UCSD-AML1 (cell line): ENCODE measurements at regions not wholly inside any gene's neighbourhood (a gene's known extent, or its start where the extent isn't known, plus 50 kb on each side); places are given as distances from the start of the nearest gene placed in this dataset.
"Not testable (repeated sequence)": the region's sequence is repeated elsewhere in the genome, so short reads cannot be mapped to it uniquely, and the experiment has no call there.

Source experiments
- DNase-seq: peaks from one replicate; lab custom pipeline; 2025; ENCODE audit not compliant: unreplicated experiment; lab: John Stamatoyannopoulos, UW

GRCh38 chr16:79950932-79951719 is 350.6 kb upstream of the MAF start:
- no peak for DNase-seq

GRCh38 chr16:79949417-79949816 is 348.9 kb upstream of the MAF start:
- no peak for DNase-seq

- DNase-seq = no peak
These were observed 347.2 kb upstream of the MAF start for GRCh38 chr16:79947771-79948170.

- no peak for DNase-seq
These were observed 345.7 kb upstream of the MAF start for GRCh38 chr16:79946252-79946651.

DNA sequence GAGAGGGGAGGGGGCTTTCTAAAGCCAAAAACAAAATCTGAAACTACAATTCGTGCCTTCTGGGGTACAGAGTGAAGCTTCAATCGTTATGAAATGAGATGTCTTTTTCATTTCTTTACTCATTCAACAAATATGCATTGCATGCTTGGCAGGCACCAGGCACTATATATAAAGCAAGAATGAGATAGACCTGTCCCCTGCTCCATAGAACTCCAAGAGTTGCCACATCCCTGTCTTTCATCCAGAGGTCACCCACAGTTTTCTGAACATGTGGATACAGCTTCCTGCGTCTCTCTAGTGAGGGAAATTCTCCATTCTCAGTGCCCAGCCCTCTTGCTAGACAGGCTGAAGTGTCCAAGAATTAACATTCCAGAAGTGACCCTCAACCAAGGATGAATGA is 343.2 kb upstream of the MAF start:
- DNase-seq = no peak

- no peak for DNase-seq
These were observed 338.0 kb upstream of the MAF start for GRCh38 chr16:79938575-79938974.

DNA sequence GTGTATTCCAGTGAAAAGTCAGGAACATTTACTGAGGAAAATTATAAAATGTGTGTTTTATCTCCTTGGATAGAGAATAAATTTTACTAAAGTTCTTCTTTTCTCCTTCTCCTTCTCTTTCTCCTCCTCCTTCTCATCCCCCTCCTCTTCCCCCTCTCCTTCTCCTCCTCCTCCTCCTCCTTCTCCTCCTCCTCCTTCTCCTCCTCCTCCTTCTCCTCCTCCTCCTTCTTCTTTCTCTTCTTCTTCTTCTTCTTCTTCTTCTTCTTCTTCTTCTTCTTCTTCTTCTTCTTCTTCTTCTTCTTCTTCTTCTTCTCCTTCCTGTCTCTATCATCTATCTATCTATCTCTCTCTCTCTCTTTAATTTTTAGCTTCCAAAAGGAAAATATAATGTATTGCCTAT is 337.1 kb upstream of the MAF start:
- not testable (repeated sequence) for DNase-seq

DNA sequence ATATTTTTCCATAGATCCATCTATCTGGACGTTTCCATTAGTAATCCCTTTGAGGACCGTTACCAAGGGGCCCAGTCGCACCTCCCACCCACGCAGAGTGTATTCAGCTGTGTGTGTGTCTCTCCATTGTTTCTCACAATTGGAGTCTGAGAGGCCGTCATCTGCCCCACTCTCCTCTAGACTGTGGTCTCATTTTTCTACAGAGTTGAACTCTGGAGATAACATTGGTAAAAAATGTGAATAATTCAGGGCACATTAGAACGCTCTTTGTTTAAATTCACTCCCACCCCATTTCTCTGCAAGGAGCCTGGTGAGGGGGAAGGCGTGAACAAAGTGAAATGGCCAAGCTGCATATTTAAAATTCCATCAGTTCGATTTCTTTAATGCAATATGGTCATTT is 333.1 kb upstream of the MAF start:
- no peak for DNase-seq

- DNase-seq = no peak
These were observed 332.0 kb upstream of the MAF start for GRCh38 chr16:79932572-79932971.

DNA sequence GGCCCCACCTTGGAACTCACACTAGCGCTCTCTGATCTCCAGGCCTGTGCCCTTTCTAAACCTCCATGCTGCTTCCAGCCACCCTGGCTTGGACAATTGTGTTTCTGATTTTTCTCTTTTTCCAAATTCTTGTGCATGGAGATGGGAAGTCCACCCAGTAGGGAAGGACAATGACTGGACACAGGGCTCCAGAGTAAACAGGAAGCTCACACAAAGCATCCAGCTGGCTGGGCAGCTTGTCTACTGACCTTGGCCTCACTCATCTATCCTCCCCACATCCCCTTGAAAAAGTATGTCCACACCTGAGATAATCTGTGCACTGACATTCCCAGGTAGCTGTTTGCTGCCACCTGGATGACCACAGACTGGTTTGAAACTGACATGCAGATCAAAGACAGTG is 331.2 kb upstream of the MAF start:
- DNase-seq = no peak

GRCh38 chr16:79929260-79929965 is 328.9 kb upstream of the MAF start:
- no peak for DNase-seq

GRCh38 chr16:79928142-79928873 is 327.8 kb upstream of the MAF start:
- DNase-seq = no peak

DNA sequence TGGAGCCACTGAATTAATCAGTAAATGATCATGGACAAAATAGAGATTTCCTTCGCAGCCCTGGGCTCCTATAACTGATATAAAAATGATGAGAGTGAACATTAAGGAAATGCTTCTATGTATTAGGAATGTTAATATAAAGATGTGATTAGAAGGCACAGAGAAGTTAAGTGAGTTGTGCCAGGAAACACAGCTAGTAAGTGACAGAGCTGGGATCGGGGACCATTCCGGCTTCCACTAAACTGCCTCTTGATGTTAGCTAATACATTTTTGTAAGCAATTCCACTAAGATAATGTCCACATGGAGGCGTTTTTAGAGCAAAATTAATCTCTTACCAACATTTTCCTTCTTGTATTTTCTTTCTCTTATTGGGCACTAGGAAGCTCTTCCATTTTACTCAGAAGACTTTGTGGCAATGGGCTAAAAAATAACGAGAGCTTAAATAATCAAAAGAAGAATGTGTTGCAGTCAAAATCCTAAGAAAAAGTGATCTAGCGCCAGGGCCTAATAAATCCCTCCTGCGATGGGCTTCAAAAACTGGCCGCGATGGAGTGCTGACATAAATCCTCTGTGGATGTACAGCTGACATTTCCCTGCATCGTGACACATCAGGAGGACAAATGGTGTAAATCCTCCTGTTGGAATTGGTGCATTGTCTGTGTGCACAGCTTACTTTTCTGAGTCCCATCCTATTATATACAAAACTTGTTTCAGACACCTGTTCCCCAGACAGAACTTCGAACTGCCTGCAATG is 326.1 kb upstream of the MAF start:
- DNase-seq = no peak

DNA sequence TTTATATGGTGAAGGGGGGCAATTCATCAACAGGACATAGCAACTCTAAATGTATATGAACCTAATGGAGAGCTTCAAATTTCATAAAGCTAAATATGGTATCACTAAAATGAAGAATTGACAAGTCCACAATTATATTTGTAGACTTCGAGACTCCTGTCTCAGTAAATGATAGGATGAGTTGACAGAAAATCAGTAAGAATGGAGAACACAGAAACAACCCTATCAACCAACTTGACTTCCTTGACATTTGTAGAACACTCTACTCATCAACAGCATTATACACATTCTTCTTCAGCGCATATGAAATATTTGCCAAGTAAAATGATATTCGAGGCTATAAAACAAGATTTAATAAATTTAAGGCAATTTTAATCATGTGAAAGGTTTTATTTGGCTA is 322.9 kb upstream of the MAF start:
- DNase-seq = no peak

- DNase-seq = no peak
These were observed 320.1 kb upstream of the MAF start for GRCh38 chr16:79920685-79921084.

- DNase-seq = no peak
These were observed 318.4 kb upstream of the MAF start for GRCh38 chr16:79918916-79919315.

GRCh38 chr16:79915761-79916160 is 315.2 kb upstream of the MAF start:
- no peak for DNase-seq

DNA sequence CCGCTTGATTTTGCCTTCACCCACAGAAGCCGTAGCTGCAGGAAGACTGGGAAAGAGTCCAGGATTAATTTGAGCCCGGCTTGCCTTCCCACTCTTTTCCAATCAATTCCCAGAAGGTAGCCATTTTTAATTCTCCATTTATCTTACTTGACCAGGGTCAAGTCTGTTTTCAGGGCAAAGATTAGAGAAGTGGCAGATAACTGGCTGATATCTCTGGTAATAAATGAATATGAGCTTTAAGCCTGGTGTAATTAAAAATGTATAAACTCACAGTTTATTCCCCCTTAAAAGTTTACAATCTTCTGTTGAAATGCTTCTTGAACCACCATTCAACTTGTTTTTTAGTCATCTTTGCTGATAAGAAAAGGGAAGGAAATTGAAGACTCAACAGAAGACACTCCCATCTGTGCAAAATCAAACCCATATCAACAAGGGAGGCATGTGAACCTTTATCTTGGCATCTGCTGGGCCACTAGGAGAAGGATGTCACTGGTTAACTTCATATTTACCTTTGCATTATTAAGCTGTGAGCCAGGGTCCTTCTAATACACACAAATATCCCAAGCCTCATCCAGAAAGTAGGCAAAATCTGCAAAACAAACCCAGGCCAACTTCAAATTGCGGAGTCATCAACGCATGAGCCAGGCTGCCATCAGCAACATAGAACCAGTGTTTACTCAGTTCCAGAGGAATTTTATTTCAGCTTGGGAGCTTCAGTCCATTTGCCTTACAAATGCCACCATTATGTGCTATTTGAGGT is 314.6 kb upstream of the MAF start:
- no peak for DNase-seq

DNA sequence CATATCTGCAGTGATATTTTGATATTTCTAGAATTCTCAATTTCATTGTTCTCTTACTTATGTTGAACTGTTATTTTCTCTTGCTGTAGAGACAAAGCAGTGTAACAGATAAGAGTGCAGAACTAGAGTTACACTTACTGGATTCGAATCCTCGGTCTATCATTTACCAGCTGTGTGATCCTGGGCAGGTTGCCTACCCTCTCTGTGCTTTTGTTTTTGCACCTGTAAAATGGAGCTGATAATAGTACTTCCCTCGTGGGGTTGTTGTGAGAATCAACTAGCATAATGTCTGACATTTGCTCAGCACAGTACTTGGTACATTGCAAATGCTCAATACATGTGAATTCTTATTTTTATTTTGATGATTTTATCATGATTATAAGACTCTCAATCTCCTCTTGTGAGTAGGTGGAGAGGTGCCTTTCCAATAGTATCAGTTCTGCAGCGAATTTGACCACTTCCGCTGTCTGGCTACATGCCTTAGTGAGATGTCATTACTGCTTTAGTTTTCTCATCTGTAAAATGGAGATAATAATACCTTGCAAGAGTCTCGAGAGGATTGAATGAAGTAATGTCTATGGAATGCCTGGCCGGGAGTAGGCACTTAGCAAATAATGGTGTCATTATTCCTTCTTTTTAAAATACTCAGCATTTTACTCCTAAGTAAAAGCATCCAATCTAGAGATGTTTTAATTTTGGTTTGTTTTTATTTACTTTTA is 312.2 kb upstream of the MAF start:
- DNase-seq = no peak

- DNase-seq = no peak
These were observed 311.1 kb upstream of the MAF start for GRCh38 chr16:79911660-79912059.
